Dendritic cell treated with granulocyte-macrophage colony-stimulating factor and Interleukin-4, amounts not matched to agents 40 ng/mL and 50 ng/mL, for 4 days (primary cell): ENCODE measurements at regions not wholly inside any gene's neighbourhood (a gene's known extent, or its start where the extent isn't known, plus 50 kb on each side); places are given as distances from the start of the nearest gene placed in this dataset.

Source experiments
- H3K27ac Mint-ChIP-seq: one replicate; pipeline ENCODE4 v1.8.0; 2022; ENCODE audit warnings: mild to moderate bottlenecking, mixed read lengths
- H3K27me3 Mint-ChIP-seq: one replicate; pipeline ENCODE4 v1.8.0; 2022; ENCODE audit warnings: mild to moderate bottlenecking, mixed read lengths
- H3K36me3 Mint-ChIP-seq: one replicate; pipeline ENCODE4 v1.8.0; 2022; ENCODE audit warnings: low read depth, mixed read lengths
- H3K4me1 Mint-ChIP-seq: one replicate; pipeline ENCODE4 v1.8.0; 2022; ENCODE audit warnings: low read depth, mixed read lengths
- H3K4me3 Mint-ChIP-seq: one replicate; pipeline ENCODE4 v1.8.0; 2022; ENCODE audit warnings: mild to moderate bottlenecking, moderate library complexity, mixed read lengths
- H3K9me3 Mint-ChIP-seq: one replicate; pipeline ENCODE4 v1.8.0; 2022; ENCODE audit warnings: mixed read lengths
- intact Hi-C: fragments of 100-400 bp; cut with micrococcal nuclease; formaldehyde crosslinking; loops from one replicate; pipeline ENCODE4 v1.15.0; 2022

GRCh38 chr7:136061433-136061832 is 84.3 kb upstream of the MTPN start:
- H3K36me3 Mint-ChIP-seq = no peaks in the 10 kb centered on the region
- H3K9me3 Mint-ChIP-seq = no peaks in the 10 kb centered on the region
- H3K4me1 Mint-ChIP-seq = no peaks in the 10 kb centered on the region
- no peak overlapping the region for H3K27ac Mint-ChIP-seq
- H3K27me3 Mint-ChIP-seq = peaks cover 1% of the 10 kb centered on the region
- intact Hi-C loops = no loop called here
- no peak overlapping the region for H3K4me3 Mint-ChIP-seq

GRCh38 chr7:136058546-136058945 is 81.4 kb upstream of the MTPN start:
- Mint-ChIP-seq H3K9me3 (no peaks in the 10 kb centered on the region), H3K27me3 (peaks cover 1% of the 10 kb centered on the region), H3K27ac (no peak overlapping the region), H3K4me3 (no peak overlapping the region), H3K4me1 (no peaks in the 10 kb centered on the region), H3K36me3 (no peaks in the 10 kb centered on the region)
- intact Hi-C loops = no loop called here

GRCh38 chr7:136057509-136057908 is 80.3 kb upstream of the MTPN start:
- Mint-ChIP-seq H3K27ac (no peak overlapping the region), H3K27me3 (peaks cover 1% of the 10 kb centered on the region), H3K4me3 (no peak overlapping the region), H3K9me3 (no peaks in the 10 kb centered on the region), H3K36me3 (no peaks in the 10 kb centered on the region), H3K4me1 (no peaks in the 10 kb centered on the region)
- intact Hi-C loops = no loop called here

- Mint-ChIP-seq H3K4me1 (no peaks in the 10 kb centered on the region), H3K36me3 (no peaks in the 10 kb centered on the region)
- intact Hi-C loops = no loop called here
Observed at GRCh38 chr7:136056651-136057231, 79.6 kb upstream of the MTPN start.

GRCh38 chr7:136055266-136055665 is 78.1 kb upstream of the MTPN start:
- peaks cover 1% of the 10 kb centered on the region for H3K27me3 Mint-ChIP-seq
- intact Hi-C loops = no loop called here
- no peak overlapping the region for H3K4me3 Mint-ChIP-seq
- no peaks in the 10 kb centered on the region for H3K9me3 Mint-ChIP-seq
- H3K36me3 Mint-ChIP-seq = no peaks in the 10 kb centered on the region
- no peaks in the 10 kb centered on the region for H3K4me1 Mint-ChIP-seq
- no peak overlapping the region for H3K27ac Mint-ChIP-seq

More at GRCh38 chr7:136056651-136057231, 79.6 kb upstream of the MTPN start:
- H3K27me3 Mint-ChIP-seq = peaks cover 1% of the 10 kb centered on the region
- no peak overlapping the region for H3K27ac Mint-ChIP-seq
- no peaks in the 10 kb centered on the region for H3K9me3 Mint-ChIP-seq
- H3K4me3 Mint-ChIP-seq = no peak overlapping the region

GRCh38 chr7:136053689-136054485 is 76.7 kb upstream of the MTPN start:
- H3K36me3 Mint-ChIP-seq = no peaks in the 10 kb centered on the region
- intact Hi-C loops = no loop called here
- H3K9me3 Mint-ChIP-seq = peaks cover 9% of the 10 kb centered on the region
- no peak overlapping the region for H3K4me3 Mint-ChIP-seq
- H3K27ac Mint-ChIP-seq = no peak overlapping the region
- H3K27me3 Mint-ChIP-seq = no peaks in the 10 kb centered on the region
- H3K4me1 Mint-ChIP-seq = no peaks in the 10 kb centered on the region

GRCh38 chr7:136051203-136051928 is 74.2 kb upstream of the MTPN start:
- intact Hi-C loops = no loop called here
- no peaks in the 10 kb centered on the region for H3K36me3 Mint-ChIP-seq
- H3K27me3 Mint-ChIP-seq = no peaks in the 10 kb centered on the region
- no peaks in the 10 kb centered on the region for H3K4me1 Mint-ChIP-seq
- H3K27ac Mint-ChIP-seq = no peak overlapping the region
- H3K4me3 Mint-ChIP-seq = no peak overlapping the region
- H3K9me3 Mint-ChIP-seq = peaks cover 9% of the 10 kb centered on the region

- H3K27me3 Mint-ChIP-seq = no peaks in the 10 kb centered on the region
- intact Hi-C loops = no loop called here
- no peaks in the 10 kb centered on the region for H3K4me1 Mint-ChIP-seq
- peaks cover 14% of the 10 kb centered on the region for H3K9me3 Mint-ChIP-seq
- no peaks in the 10 kb centered on the region for H3K36me3 Mint-ChIP-seq
- no peak overlapping the region for H3K4me3 Mint-ChIP-seq
- H3K27ac Mint-ChIP-seq = no peak overlapping the region
Observed at GRCh38 chr7:136050462-136050847, 73.3 kb upstream of the MTPN start.

GRCh38 chr7:136049818-136050461 is 72.8 kb upstream of the MTPN start:
- Mint-ChIP-seq H3K4me1 (no peaks in the 10 kb centered on the region), H3K4me3 (no peak overlapping the region), H3K36me3 (no peaks in the 10 kb centered on the region), H3K27ac (no peak overlapping the region), H3K27me3 (no peaks in the 10 kb centered on the region), H3K9me3 (peaks cover 19% of the 10 kb centered on the region)
- intact Hi-C loops = no loop called here

GRCh38 chr7:136049117-136049516 is 72.0 kb upstream of the MTPN start:
- no peak overlapping the region for H3K4me3 Mint-ChIP-seq
- H3K36me3 Mint-ChIP-seq = no peaks in the 10 kb centered on the region
- peaks cover 19% of the 10 kb centered on the region for H3K9me3 Mint-ChIP-seq
- no peaks in the 10 kb centered on the region for H3K27me3 Mint-ChIP-seq
- intact Hi-C loops = no loop called here
- H3K27ac Mint-ChIP-seq = no peak overlapping the region
- H3K4me1 Mint-ChIP-seq = no peaks in the 10 kb centered on the region

GRCh38 chr7:136046548-136046947 is 69.4 kb upstream of the MTPN start:
- peaks cover 19% of the 10 kb centered on the region for H3K9me3 Mint-ChIP-seq
- intact Hi-C loops = no loop called here
- no peak overlapping the region for H3K27ac Mint-ChIP-seq
- H3K4me3 Mint-ChIP-seq = no peak overlapping the region
- no peaks in the 10 kb centered on the region for H3K4me1 Mint-ChIP-seq
- no peaks in the 10 kb centered on the region for H3K27me3 Mint-ChIP-seq
- no peaks in the 10 kb centered on the region for H3K36me3 Mint-ChIP-seq

- Mint-ChIP-seq H3K4me1 (no peaks in the 10 kb centered on the region), H3K27me3 (no peaks in the 10 kb centered on the region), H3K27ac (no peak overlapping the region), H3K9me3 (peaks cover 19% of the 10 kb centered on the region), H3K36me3 (no peaks in the 10 kb centered on the region), H3K4me3 (no peak overlapping the region)
- intact Hi-C loops = no loop called here
Observed at GRCh38 chr7:136045992-136046391, 68.8 kb upstream of the MTPN start.

GRCh38 chr7:136045181-136045580 is 68.0 kb upstream of the MTPN start:
- H3K27me3 Mint-ChIP-seq = no peaks in the 10 kb centered on the region
- H3K9me3 Mint-ChIP-seq = peaks cover 18% of the 10 kb centered on the region
- no peak overlapping the region for H3K27ac Mint-ChIP-seq
- no peak overlapping the region for H3K4me3 Mint-ChIP-seq
- no peaks in the 10 kb centered on the region for H3K4me1 Mint-ChIP-seq
- intact Hi-C loops = no loop called here
- H3K36me3 Mint-ChIP-seq = no peaks in the 10 kb centered on the region
